ENCODE measurements at regions not wholly inside any gene's neighbourhood (a gene's known extent, or its start where the extent isn't known, plus 50 kb on each side); places are given as distances from the start of the nearest gene placed in this dataset.

GRCh38 chr9:12413986-12414385 is 279.2 kb upstream of the TYRP1 start:
- TF ChIP-seq CTCF (IDR thresholded peaks at IDR 0.05 in 4 of 5, conservative IDR thresholded peaks at IDR 0.05 in 1 of 5): no peak
- no peak for TF ChIP-seq POLR2A (IDR thresholded peaks at IDR 0.05)
